ENCODE measurements at regions not wholly inside any gene's neighbourhood (a gene's known extent, or its start where the extent isn't known, plus 50 kb on each side); places are given as distances from the start of the nearest gene placed in this dataset.
A peak's percentile ranks its signal among the peaks of the same experiment; 100 is the strongest.
"Not testable (repeated sequence)": the region's sequence is repeated elsewhere in the genome, so short reads cannot be mapped to it uniquely, and the experiment has no call there.

DNA sequence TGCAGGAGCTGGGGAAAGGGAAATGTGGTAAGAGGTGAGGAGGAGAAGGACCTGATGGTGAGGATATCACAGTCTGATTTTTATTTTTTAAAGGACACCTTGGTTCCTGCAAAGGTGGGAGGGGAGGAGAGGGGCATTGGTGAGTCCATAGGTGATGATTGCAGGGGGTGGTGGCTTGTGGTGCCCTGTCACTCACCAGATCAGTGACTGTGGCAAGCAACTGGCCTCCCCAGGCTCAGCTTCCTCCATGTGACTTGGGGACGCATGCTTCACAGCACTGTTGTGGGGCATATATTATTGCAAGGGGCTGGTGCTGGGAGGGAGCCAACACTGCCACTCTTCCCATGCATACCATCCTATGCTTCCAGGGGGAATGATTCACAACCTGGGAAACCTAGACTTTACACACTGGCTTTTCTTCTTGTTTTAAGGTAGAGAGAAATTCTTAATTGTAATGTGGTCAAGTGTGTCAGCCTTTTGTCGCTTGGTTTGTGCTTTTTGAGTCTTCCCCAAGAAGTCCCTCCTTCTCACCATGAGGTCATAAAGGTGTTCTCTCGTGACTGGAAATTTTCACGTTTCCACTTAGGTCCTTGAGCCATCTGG lies 106.8 kb upstream of the PLGLB2 start:
- peak in 1 of 2 experiments; percentile 0 for DNase-seq (ENCODE audit: low read depth in 2 of 2)

DNA sequence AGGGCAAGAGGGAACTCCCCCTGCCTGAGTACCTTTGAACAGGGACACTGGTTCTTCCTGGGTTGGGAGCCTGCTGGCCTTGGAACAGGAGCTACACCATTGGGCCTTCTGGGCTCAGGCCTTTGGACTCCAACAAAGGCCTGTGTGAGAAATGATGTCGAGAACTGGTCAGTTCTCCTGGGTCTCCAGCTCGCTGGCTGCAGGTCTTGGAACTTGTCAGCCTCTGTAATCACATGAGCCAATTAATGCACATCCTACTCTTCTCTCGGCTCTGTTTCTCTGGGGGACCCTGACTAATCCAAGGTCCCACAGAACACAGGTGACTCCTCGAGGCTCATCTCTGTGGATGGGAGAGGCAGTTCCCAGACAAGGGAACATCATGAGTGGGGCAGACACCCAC lies 104.7 kb upstream of the PLGLB2 start:
- not testable (repeated sequence) for DNase-seq (ENCODE audit: low read depth in 2 of 2)

DNA sequence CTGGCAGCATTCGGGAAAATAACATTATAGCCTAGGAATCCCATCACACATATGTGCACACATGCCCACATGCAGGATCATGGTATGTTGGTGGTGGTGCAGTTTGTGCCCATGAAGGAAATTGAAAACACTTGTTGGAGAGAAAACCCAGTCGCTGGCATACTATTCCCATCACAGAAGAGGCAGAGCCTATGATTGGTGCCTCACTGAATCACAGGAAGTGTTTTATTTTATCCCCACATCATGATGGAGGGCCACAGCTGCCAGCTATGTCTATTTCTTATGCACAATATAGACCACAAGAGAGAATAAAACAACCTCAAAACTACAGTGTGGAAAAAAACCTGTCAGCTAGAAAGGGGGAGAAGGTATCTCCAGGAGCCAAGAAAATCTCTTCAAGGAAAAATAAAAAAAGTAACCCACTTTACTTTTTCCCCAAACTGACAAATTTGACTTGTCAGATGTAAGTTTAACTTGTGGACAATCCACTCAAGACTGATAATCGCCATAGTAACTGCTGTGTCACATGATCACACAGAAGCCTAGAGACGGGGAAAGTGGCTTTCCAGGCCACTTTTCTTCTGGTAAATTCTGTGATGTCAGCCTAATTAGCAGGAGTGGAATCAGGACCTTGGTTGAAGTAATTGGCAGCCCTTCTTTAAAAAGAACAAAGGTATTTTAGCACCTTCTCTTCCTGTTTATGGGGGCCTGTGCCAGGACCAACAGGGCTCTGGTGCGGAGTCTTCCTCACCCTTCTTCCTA lies 100.0 kb upstream of the PLGLB2 start:
- not testable (repeated sequence) for DNase-seq (ENCODE audit: low read depth in 2 of 2)

DNA sequence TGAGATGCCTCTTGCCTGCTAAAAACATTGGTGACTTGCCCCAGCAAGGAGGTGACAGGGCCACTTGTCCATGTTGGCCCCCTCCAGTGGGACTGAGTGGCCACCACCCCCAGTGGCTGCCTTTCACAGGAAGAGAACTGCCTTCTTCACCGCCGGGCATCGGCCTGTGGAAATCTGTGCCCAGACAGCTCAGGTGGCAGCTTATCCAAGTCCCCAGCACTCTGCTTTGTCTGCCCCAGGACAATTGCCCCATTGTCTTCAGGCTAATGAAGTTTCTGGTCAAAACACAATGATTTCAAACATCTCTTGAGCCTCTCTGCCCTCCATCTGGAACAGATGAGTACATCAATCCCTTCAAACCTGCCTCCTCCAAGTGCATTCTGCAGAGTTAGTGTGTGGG lies 99.1 kb upstream of the PLGLB2 start:
- DNase-seq (ENCODE audit: low read depth in 2 of 2): not testable (repeated sequence)

DNA sequence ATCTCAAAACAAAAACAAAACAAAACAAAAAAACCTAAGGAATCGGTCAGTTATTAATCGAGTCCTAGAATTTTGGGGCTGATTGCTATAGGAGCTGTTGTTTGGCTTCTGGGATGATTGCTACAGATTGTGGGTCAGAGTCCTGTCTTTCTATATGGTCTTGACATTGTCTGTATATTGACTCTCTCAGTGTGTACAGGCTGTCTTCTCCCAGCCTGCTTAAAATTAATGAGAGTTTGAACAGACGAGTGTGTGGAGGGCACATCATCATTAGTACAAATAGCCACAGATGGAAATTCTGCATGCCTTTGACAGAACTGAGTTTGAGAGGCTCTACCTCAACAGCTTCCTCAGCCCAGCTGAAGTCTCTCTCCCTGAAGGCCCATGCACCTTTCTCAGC lies 98.0 kb upstream of the PLGLB2 start:
- DNase-seq (ENCODE audit: low read depth in 2 of 2): not testable (repeated sequence)

DNA sequence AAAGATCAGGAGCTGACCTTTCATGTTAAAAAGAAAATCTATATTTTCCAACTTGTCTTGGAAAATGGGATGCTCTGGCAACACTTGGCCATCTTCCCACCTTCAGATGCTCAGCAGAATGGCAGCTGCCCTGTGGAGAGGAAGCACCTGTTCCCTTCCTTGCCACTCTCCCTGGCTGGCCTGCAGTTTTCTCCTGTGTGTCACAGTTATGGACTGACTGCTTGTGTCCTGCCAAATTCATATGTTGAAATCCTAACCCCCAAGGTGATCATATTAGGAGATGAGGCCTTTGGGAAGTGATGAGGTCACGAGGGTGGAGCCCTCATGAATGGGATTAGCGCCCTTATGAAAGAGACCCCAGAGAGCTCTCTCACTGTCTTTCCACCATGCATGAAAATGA lies 97.0 kb upstream of the PLGLB2 start:
- DNase-seq (ENCODE audit: low read depth in 2 of 2): not testable (repeated sequence)

DNA sequence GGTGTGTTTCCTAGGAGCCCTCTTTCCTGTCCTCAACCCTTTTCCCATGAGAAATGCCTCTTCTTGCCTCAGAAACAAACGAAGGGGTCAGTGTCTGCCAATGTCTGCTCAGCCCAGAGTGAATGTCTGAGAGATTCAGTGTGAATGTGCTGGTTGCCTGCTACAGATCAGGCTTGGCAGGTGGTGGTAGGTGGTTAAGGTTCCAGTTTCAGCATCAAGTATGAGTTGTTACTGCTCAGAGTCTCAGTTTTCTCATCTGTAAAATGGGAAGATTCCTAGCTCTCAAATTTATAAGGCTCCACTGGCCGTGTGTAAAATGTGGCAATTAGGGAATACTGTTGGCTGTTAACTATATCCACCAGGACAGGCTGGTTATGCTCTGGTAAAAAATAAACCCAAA lies 96.3 kb upstream of the PLGLB2 start:
- DNase-seq (ENCODE audit: low read depth in 2 of 2): not testable (repeated sequence)

DNA sequence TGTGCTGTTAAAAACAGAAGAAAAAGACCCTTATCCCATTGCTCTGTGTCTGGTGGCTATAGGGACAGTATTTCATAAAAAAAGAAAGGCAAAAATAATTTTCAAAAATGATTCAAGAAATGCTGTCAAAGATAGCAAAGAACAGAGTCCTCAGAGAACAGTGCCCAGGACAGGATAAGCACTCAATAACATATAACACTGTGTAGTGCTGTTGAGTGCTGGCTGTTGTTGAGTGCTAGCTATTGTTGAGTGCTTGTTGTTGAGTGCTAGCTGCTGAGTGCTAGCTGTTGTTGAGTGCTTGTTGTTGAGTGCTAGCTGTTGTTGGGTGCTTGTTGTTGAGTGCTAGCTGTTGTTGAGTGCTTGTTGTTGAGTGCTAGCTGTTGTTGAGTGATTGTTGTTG lies 94.5 kb upstream of the PLGLB2 start:
- DNase-seq (ENCODE audit: low read depth in 2 of 2): not testable (repeated sequence)

DNA sequence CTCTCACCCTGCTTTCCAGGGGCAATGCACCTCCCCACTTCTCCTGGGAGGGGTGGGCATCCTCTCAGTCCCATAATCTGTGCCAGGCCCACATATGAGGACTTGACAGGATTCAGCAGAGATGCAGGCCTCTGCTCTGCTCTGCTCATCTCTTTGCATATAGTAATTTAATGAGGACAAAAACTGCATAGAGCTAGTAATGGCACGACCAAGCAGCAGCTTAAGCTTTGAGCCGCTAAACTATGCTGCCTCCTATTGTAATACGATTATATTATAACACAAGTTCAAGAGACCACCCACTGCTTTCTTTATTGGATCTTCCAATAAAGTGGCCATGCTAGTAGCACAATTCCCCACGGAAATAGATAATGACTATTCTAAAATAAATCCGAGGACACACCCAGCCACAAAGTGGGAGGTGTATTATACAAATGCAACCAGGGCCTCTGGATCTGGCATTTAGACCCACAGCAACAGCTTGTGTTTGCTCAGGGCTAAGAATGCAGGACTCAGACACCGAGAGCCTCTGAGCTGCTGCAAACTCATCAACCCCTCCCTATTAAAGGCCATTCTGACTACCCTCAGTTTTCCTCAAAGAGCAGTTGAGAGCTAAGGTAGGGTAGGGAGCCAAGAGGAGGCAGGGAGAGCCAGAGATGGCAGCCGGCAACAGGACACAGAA lies 93.6 kb upstream of the PLGLB2 start:
- not testable (repeated sequence) for DNase-seq (ENCODE audit: low read depth in 2 of 2)

DNA sequence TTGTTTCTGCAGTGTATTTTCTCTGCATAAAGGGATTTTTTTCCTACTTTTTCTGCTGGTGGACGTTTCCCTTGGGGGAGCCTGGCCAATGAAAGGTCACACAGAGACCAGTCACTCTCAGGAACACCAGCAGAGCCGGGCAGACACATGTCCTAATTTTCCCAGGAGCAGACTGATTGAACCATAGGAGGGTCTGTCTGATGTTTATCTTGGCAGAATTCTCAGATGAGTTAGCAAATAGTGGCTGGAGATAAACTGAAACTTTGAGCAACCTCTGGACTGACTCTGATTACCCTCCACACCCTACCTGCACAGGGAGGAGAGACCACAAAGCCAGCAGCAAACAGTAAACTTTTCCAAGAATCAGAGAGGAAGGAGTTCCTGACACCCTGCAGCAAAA lies 90.0 kb upstream of the PLGLB2 start:
- DNase-seq (ENCODE audit: low read depth in 2 of 2): not testable (repeated sequence)

DNA sequence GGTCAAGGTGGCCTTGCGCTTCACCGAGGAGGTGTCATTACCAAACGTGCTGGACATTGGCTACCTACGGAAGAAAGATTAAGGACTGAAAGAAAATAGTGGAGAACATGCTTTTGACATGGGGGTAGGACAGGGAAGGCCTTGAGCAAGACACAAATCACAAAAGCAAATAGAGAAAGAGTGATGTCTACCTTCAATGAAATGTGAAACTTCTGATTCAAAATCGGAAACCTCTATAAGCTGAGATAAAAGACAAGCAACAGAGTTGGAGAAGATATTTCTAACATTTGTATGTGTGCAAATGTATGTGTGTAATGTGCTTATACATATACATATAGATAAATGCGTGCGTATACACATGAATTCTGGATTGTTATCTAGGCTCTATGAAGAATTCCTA lies 89.5 kb upstream of the PLGLB2 start:
- DNase-seq (ENCODE audit: low read depth in 2 of 2): not testable (repeated sequence)

DNA sequence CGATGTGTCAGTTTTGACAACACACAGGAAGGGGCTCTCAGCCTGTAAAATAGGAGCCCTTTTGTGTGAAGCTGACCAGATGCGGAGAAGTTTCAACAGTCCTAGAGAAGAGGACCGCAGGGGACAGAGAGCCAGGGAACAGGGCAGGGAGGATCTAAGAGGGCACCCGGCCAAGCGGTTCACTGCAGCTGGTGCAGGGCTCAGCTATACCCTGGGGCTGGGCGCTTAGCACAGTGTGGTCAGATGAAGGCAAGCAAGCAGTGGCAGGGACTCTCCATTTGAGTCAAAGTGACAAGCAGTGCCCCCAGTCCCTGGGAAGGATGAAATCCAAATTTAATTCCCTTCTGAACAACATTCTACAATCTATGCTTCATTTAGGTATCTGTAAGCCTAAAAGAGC lies 88.9 kb upstream of the PLGLB2 start:
- DNase-seq (ENCODE audit: low read depth in 2 of 2): not testable (repeated sequence)

DNA sequence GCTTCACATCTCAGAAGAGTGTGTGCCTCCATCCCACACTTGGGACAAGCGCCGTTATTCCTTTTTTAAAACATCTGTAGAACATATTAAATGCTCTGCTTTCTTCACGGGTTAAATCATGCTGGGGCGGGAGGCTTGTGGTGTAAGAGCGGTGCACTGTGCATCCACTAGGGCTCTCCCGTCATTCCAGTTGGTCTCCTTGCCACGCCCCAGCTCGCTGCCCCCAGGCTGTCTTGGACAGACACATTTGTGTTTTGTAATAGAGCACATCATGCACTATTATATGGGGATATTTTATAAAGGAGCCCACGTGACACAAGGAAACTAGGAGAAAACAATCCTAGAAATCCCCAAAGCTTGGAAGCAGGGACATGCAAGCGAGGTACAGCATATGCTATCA lies 87.7 kb upstream of the PLGLB2 start:
- not testable (repeated sequence) for DNase-seq (ENCODE audit: low read depth in 2 of 2)

DNA sequence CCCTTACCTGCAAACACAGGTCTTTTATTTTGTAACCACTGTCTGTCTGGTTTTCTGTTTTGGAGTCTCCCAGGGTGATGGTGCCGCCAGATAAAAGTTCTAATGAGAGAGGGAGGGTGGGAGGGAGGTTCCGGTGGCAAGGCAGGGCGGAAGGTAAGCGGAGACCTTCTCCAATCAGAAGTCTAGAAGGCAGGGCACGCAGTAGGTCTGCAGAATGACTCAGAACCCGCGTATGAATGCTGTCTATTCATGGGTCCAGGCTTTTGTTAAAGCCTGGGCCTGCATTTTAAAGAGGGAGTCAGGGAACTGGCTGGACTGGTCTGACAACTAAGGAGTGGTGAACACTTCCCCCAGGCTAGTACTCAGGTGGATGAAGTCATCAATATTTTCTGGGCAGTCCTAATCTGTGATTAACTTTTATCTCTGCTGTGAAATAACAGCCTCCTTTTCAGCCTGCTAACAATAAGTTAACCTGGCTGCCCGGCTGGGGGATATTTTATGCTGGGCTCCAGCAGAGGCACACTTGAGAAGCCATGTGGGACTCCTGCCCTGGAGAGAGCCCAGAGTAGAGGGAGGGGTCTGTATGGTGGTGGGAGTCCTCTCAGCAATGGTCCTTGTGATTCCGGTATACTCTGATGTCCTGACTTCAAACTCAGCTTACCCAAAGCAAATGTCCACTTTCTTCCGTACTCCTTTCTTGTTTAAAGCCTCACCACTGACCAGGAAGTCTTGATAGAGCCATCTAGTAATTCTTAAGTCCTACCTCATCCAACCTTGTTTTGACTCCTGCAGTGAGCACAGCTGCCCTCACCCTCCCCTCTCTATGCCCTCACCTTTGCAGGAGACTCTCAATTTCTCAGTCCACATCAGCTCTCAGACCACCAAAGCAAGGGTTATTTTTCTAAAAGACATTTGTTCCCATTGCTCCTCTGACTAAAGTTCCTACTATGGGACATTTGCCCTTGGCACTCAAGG lies 85.3 kb upstream of the PLGLB2 start:
- DNase-seq (ENCODE audit: low read depth in 2 of 2): not testable (repeated sequence)

DNA sequence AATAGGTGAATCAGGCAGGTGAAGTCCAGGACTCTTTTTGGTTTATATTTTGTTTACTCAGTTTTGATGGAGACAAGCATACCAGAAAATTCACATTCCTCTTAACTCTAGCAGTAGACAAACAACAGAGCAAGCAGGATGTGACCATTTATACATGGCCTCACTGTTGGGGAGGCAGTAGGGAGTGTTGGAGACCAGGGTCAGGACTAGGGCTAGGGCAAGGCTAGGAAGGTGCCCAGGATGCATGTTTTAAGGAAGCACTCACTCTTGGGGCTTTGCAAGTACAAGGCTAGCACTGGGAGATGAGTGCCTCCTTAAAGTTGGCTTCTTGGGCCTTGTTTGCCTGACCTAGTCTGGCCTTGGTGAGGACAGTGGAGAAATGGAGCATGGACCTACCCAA lies 84.5 kb upstream of the PLGLB2 start:
- not testable (repeated sequence) for DNase-seq (ENCODE audit: low read depth in 2 of 2)

DNA sequence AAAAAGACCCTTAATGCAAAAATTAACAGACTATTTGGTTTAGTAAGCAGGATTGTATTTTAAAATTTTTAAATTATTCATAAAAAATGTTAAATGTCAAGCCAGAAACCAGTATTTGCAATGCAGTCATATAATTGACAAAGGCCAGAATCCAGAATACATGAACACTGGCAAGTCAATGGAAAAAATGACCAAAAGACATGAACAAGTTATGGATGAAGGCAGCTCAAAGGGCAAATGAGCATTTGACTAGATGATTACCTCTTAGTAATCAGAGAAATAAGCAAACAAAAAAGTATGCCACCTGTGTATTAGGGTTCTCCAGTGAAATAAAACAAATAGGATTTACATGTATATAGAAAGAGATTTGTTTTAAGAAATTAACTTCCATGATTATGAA lies 80.9 kb upstream of the PLGLB2 start:
- not testable (repeated sequence) for DNase-seq (ENCODE audit: low read depth in 2 of 2)

DNA sequence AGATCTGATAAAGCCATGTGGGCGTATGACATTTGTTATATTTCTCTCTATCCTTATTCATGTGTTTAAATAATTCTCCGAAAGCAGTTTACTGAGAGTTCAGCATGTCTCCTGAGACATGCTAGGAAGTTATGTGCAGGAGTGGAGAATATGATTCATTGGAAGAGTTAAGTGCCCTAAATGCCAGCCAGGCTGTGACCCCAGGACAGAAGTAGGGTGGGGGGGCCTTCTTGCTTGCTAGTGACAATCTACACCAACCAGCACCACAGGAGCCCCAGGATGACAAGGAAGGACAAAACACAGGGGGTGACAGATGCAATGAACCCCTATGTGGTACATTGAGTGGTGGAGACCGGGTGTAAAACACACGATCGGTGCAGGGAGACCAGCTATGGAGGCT lies 79.5 kb upstream of the PLGLB2 start:
- not testable (repeated sequence) for DNase-seq (ENCODE audit: low read depth in 2 of 2)

DNA sequence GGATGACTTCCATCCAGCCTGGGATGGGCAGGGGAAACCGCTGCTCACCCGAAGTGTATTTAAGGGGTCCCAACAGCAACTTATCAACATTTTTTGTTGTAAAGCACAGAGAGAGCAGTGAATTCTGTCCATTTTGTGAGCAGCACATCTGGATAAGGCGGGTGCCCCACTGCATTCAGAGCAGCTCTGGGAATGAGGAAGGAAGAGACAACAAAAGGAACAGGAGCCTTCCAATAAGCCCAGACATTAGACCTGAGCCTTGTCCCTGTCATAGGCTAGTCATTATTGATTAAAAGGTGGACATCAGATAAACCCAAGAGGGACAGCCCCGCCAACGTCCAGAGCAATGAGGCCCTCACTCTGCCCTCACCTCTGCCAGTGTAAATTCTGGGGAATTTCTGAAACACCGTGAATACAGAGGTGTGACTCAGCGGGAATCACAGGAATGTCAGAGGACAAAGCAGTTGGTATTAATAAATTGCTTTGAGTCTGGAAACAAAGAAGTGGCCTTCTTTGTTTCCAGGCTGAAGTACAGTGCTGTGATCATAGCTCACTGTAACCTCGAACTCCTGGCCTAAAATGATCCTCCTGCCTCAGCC lies 78.2 kb upstream of the PLGLB2 start:
- DNase-seq (ENCODE audit: low read depth in 2 of 2): not testable (repeated sequence)

DNA sequence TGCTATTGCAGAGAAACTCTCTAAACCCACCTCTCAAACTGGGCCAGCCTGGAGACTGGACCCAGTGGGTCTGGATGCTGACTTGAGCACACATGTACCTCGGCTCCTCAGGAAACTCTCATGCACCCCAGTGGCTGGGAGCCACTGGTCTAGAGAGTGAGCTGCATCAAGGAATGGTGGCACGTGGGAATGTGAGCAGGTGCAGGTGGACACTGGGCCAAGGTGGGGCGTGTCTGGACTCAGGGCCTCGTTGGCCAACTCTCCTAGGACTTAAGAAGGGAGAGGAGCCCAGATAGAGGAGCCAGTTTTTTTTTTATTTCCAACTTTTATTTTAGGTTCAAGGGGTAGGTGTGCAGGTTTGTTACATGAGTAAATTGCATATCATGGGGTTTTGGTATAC lies 75.5 kb upstream of the PLGLB2 start:
- DNase-seq (ENCODE audit: low read depth in 2 of 2): not testable (repeated sequence)

DNA sequence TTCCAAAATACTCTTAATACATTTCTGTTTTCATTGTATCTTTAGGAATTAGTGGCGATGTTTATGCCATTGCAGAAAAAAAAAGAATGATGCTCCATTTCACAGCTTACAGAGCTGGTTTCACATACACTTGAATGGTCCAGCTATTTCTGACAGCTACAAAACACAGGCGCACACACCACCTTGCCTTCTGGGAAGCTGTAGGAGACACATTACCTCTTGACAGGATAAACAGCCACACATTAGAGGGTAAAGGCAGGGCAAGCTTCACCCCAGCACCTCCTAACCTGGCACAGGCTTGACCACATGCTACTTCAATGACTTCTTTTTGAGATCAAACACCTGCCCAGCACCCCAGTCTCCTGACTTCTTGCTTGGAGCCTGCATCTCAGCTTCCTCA lies 73.2 kb upstream of the PLGLB2 start:
- DNase-seq (ENCODE audit: low read depth in 2 of 2): not testable (repeated sequence)

DNA sequence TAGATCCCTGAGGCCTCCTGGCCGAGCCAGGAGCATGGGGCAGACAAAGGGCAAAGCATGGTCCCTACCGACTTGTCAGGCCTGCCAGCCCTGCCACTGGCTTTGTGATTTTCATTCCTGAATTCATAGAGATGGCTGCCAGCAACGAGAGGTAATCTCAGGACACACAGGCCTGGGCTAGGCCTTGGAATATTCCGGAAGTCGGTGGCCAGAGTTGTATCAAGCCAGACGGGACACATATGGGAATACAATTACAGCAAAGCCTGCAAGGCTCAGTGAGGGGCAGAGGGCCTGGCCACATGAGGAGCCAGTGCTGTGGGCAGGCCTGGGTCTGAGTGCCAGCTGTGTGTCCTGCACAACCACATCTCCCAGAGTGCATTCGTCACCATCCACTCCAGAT lies 72.4 kb upstream of the PLGLB2 start:
- DNase-seq (ENCODE audit: low read depth in 2 of 2): not testable (repeated sequence)
